OCI-LY1 (cell line): ENCODE measurements at regions not wholly inside any gene's neighbourhood (a gene's known extent, or its start where the extent isn't known, plus 50 kb on each side); places are given as distances from the start of the nearest gene placed in this dataset.

ENCODE experiments used
- H2AFZ ChIP-seq: fragments of 200-600 bp; sonication (generic), shearing (Covaris generic); 2 replicates; pipeline ENCODE4 v1.6.0; 2014; ENCODE audit warnings: antibody characterized with exemption, mild to moderate bottlenecking, low read length
- H3F3A ChIP-seq: fragments of 200-600 bp; sonication (generic), shearing (Covaris generic); 2 replicates; pipeline ENCODE4 v1.6.0; 2014; ENCODE audit warnings: mild to moderate bottlenecking, antibody characterized with exemption, low read length, moderate library complexity; ENCODE audit not compliant: insufficient read depth
- H3K27ac ChIP-seq: fragments of 200-600 bp; sonication (generic); 2 replicates; pipeline ENCODE4 v1.5.1; 2014; ENCODE audit warnings: low read length, mixed run types, mild to moderate bottlenecking, low read depth; ENCODE audit not compliant: poor library complexity, severe bottlenecking
- H3K27me3 ChIP-seq: fragments of 200-600 bp; sonication (generic); 2 replicates; pipeline ENCODE4 v1.6.0; 2014; ENCODE audit warnings: antibody characterized with exemption, mild to moderate bottlenecking, low read length, moderate library complexity; ENCODE audit not compliant: insufficient read depth
- H3K36me3 ChIP-seq: fragments of 200-600 bp; sonication (generic); 2 replicates; pipeline ENCODE4 v1.6.1; 2014; ENCODE audit warnings: mild to moderate bottlenecking, antibody characterized with exemption, low read length, moderate library complexity, mixed read lengths; ENCODE audit not compliant: insufficient read depth
- H3K4me1 ChIP-seq: fragments of 200-600 bp; sonication (generic); 2 replicates; pipeline ENCODE4 v1.5.1; 2014; ENCODE audit warnings: mild to moderate bottlenecking, low read length, moderate library complexity; ENCODE audit not compliant: insufficient read depth, severe bottlenecking
- H3K4me2 ChIP-seq: fragments of 200-600 bp; sonication (generic), shearing (Covaris generic); 2 replicates; pipeline ENCODE4 v1.6.1; 2014; ENCODE audit warnings: low read length
- H3K4me3 ChIP-seq: fragments of 200-600 bp; sonication (generic); 2 replicates; pipeline ENCODE4 v1.5.1; 2014; ENCODE audit warnings: low read length, low read depth, mild to moderate bottlenecking, mixed read lengths; ENCODE audit not compliant: poor library complexity, severe bottlenecking
- H3K79me2 ChIP-seq: fragments of 200-600 bp; shearing (Covaris generic); 2 replicates; pipeline ENCODE4 v1.6.1; 2016; ENCODE audit warnings: mixed run types, low read length, mixed read lengths; ENCODE audit not compliant: insufficient read depth
- H3K9ac ChIP-seq: fragments of 200-600 bp; sonication (generic), shearing (Covaris generic); 2 replicates; pipeline ENCODE4 v1.6.1; 2014; ENCODE audit warnings: mild to moderate bottlenecking, low read length, mixed read lengths
- H3K9me2 ChIP-seq: fragments of 200-600 bp; sonication (generic), shearing (Covaris generic); 2 replicates; pipeline ENCODE4 v1.6.1; 2014; ENCODE audit warnings: low read depth, mild to moderate bottlenecking, low read length, mixed read lengths
- H3K9me3 ChIP-seq: fragments of 200-600 bp; shearing (Covaris generic); 2 replicates; pipeline ENCODE4 v1.6.1; 2014; ENCODE audit warnings: low read length, mixed read lengths
- H4K20me1 ChIP-seq: fragments of 200-600 bp; sonication (generic), shearing (Covaris generic); 2 replicates; pipeline ENCODE4 v1.6.0; 2016; ENCODE audit warnings: mild to moderate bottlenecking, low read length; ENCODE audit not compliant: insufficient read depth
- CTCF ChIP-seq: fragments of 200-600 bp; sonication (generic), shearing (Covaris generic); IDR thresholded peaks from 2 replicates; pipeline ENCODE4 v1.5.1; 2017; ENCODE audit warnings: mild to moderate bottlenecking, antibody characterized with exemption, low read length, moderate library complexity, mixed read lengths
- EZH2 ChIP-seq: fragments of 200-600 bp; sonication (generic), shearing (Covaris generic); IDR thresholded peaks from 2 replicates; pipeline ENCODE4 v1.8.0; 2017; ENCODE audit warnings: borderline replicate concordance, mixed run types, mild to moderate bottlenecking, antibody characterized with exemption, low read length, moderate library complexity, mixed read lengths

- no peaks in the 10 kb centered on the region for H4K20me1 ChIP-seq
- TF ChIP-seq EZH2 = no peak
- TF ChIP-seq CTCF = no peak
- H3K36me3 ChIP-seq = no peaks in the 10 kb centered on the region
- no peak overlapping the region for H3K9ac ChIP-seq
- H3F3A ChIP-seq = no peaks in the 10 kb centered on the region
- no peak overlapping the region for H3K4me2 ChIP-seq
- no peaks in the 10 kb centered on the region for H3K9me2 ChIP-seq
- H3K4me1 ChIP-seq = no peaks in the 10 kb centered on the region
- H3K27ac ChIP-seq = no peak overlapping the region
- peaks cover 8% of the 10 kb centered on the region; the same call in 1 of the 2 replicates for H3K9me3 ChIP-seq
- H3K79me2 ChIP-seq = no peaks in the 10 kb centered on the region
- no peak overlapping the region for H2AFZ ChIP-seq
- H3K4me3 ChIP-seq = no peak overlapping the region
- peaks cover 2% of the 10 kb centered on the region; the same call in 1 of the 2 replicates for H3K27me3 ChIP-seq
These were observed 187.9 kb downstream of the SNX10 start for GRCh38 chr7:26479581-26479980.

GRCh38 chr7:26480156-26480555, 188.5 kb downstream of the SNX10 start:
- Histone ChIP-seq H3K36me3 (no peaks in the 10 kb centered on the region), H3K4me3 (no peak overlapping the region), H3K9me2 (no peaks in the 10 kb centered on the region), H3K9me3 (peaks cover 11% of the 10 kb centered on the region; the same call in 1 of the 2 replicates), H3K4me1 (no peaks in the 10 kb centered on the region), H3K79me2 (no peaks in the 10 kb centered on the region), H3K9ac (no peak overlapping the region), H2AFZ (no peak overlapping the region), H3K4me2 (no peak overlapping the region), H3F3A (no peaks in the 10 kb centered on the region), H3K27ac (no peak overlapping the region), H3K27me3 (peaks cover 5% of the 10 kb centered on the region; the same call in 1 of the 2 replicates), H4K20me1 (no peaks in the 10 kb centered on the region)
- TF ChIP-seq EZH2 (no peak), CTCF (no peak)

- Histone ChIP-seq H3K9ac (no peak overlapping the region), H3K9me3 (peaks cover 12% of the 10 kb centered on the region; the same call in 1 of the 2 replicates), H3K4me3 (no peak overlapping the region), H4K20me1 (no peaks in the 10 kb centered on the region), H2AFZ (no peak overlapping the region), H3K27ac (no peak overlapping the region), H3F3A (no peaks in the 10 kb centered on the region), H3K4me2 (no peak overlapping the region), H3K79me2 (no peaks in the 10 kb centered on the region), H3K4me1 (no peaks in the 10 kb centered on the region), H3K27me3 (peaks cover 5% of the 10 kb centered on the region; the same call in 1 of the 2 replicates), H3K9me2 (no peaks in the 10 kb centered on the region), H3K36me3 (no peaks in the 10 kb centered on the region)
- TF ChIP-seq EZH2 = no peak
- TF ChIP-seq CTCF = no peak
These were observed 191.3 kb downstream of the SNX10 start for GRCh38 chr7:26482927-26483326.
